IMR-90 (cell line): ENCODE measurements at regions not wholly inside any gene's neighbourhood (a gene's known extent, or its start where the extent isn't known, plus 50 kb on each side); places are given as distances from the start of the nearest gene placed in this dataset.

Source experiments
- ATAC-seq: fragments of 200-7000 bp; cut with Tn5 transposase; 2 replicates; pipeline ENCODE4 v1.9.1; 2020; ENCODE audit warnings: low read depth, mild to moderate bottlenecking, moderate library complexity
- BruUV-seq: library from RNA; stranded (reverse); fragments of 400-500 nt; replicated peaks from 2 replicates; lab custom pipeline; 2021; lab: Mats Ljungman, UMichigan
- CTCF ChIA-PET: fragments of 300-600 bp; formaldehyde crosslinking; extraction: SDS; loops from one replicate; lab custom pipeline; 2021; ENCODE audit warnings: antibody characterized with exemption; lab: Yijun Ruan, JAX
- POLR2A ChIA-PET: fragments of 300-600 bp; sonication (Branson Sonifier 250); formaldehyde crosslinking; loops from one replicate; lab custom pipeline; 2022; ENCODE audit warnings: antibody characterized with exemption; ENCODE audit not compliant: unreplicated experiment; lab: Charles Lee
- DNase-seq: peaks from one replicate; pipeline ENCODE4 v3.0.0; 2013
- H2AFZ ChIP-seq: replicated peaks from 2 replicates; pipeline ENCODE3; 2013; ENCODE audit warnings: low read length, mild to moderate bottlenecking; ENCODE audit not compliant: poor library complexity
- H2AK5ac ChIP-seq: 2 replicates; pipeline ENCODE4 v1.6.1; 2013; ENCODE audit warnings: low read depth, low read length, inconsistent platforms
- H2AK9ac ChIP-seq: replicated peaks from 2 replicates; pipeline ENCODE3; 2013; ENCODE audit warnings: mild to moderate bottlenecking, low read depth, low read length, moderate library complexity; ENCODE audit not compliant: poor library complexity
- H2BK120ac ChIP-seq: 2 replicates; pipeline ENCODE4 v1.6.1; 2013; ENCODE audit warnings: low read depth, low read length, inconsistent platforms
- H2BK15ac ChIP-seq: 3 replicates; pipeline ENCODE4 v1.6.1; 2013; ENCODE audit warnings: low read depth, low read length, inconsistent platforms
- H2BK20ac ChIP-seq: 2 replicates; pipeline ENCODE4 v1.6.1; 2013; ENCODE audit warnings: low read depth, mild to moderate bottlenecking, inconsistent platforms, low read length, moderate library complexity
- H2BK5ac ChIP-seq: 2 replicates; pipeline ENCODE4 v1.6.1; 2013; ENCODE audit warnings: mild to moderate bottlenecking, low read depth, low read length, inconsistent platforms; ENCODE audit not compliant: poor library complexity, severe bottlenecking
- H3K14ac ChIP-seq: replicated peaks from 2 replicates; pipeline ENCODE4 v1.6.1; 2013; ENCODE audit warnings: low read depth, low read length, inconsistent platforms
- H3K18ac ChIP-seq: 2 replicates; pipeline ENCODE4 v1.6.1; 2013; ENCODE audit warnings: low read depth, low read length, control low read depth
- H3K23ac ChIP-seq: 2 replicates; pipeline ENCODE4 v1.6.1; 2013; ENCODE audit warnings: low read depth, low read length, inconsistent platforms
- H3K27ac ChIP-seq: 2 replicates; pipeline ENCODE4 v1.5.1; 2013; ENCODE audit warnings: mild to moderate bottlenecking, control low read depth, low read length; ENCODE audit not compliant: insufficient read depth
- H3K27me3 ChIP-seq: 2 replicates; pipeline ENCODE4 v1.6.1; 2013; ENCODE audit warnings: low read length; ENCODE audit not compliant: control insufficient read depth, insufficient read depth
- H3K36me3 ChIP-seq: 2 replicates; pipeline ENCODE4 v1.6.1; 2013; ENCODE audit warnings: low read length, mixed read lengths; ENCODE audit not compliant: control insufficient read depth, insufficient read depth
- H3K4ac ChIP-seq: 2 replicates; pipeline ENCODE4 v1.6.1; 2013; ENCODE audit warnings: low read depth, low read length, inconsistent platforms
- H3K4me1 ChIP-seq: 2 replicates; pipeline ENCODE4 v1.6.1; 2013; ENCODE audit warnings: low read length, mixed read lengths; ENCODE audit not compliant: control insufficient read depth, insufficient read depth
- H3K4me2 ChIP-seq: 2 replicates; pipeline ENCODE4 v1.6.1; 2013; ENCODE audit warnings: low read depth, mild to moderate bottlenecking, control low read depth, low read length, moderate library complexity
- H3K4me3 ChIP-seq: 2 replicates; pipeline ENCODE4 v1.5.1; 2013; ENCODE audit warnings: low read depth, mild to moderate bottlenecking, control low read depth, low read length, moderate library complexity; ENCODE audit not compliant: insufficient read depth
- H3K56ac ChIP-seq: 2 replicates; pipeline ENCODE4 v1.6.1; 2013; ENCODE audit warnings: low read length, inconsistent platforms; ENCODE audit not compliant: insufficient read depth; ENCODE audit errors: extremely low read depth
- H3K79me1 ChIP-seq, 2 experiments: 2 replicates each; pipeline ENCODE4 v1.6.1; 2013; ENCODE audit warnings: low read length in 2 of 2, inconsistent platforms in 1 of 2, low read depth in 1 of 2
- H3K9ac ChIP-seq: 2 replicates; pipeline ENCODE4 v1.6.1; 2013; ENCODE audit warnings: low read depth, low read length, control low read depth
- H3K9me1 ChIP-seq: 2 replicates; pipeline ENCODE4 v1.6.1; 2013; ENCODE audit warnings: low read length, inconsistent platforms; ENCODE audit not compliant: insufficient read depth
- H3K9me3 ChIP-seq: 2 replicates; pipeline ENCODE4 v1.6.1; 2013; ENCODE audit warnings: low read length; ENCODE audit not compliant: control insufficient read depth, insufficient read depth
- H4K20me1 ChIP-seq: 2 replicates; pipeline ENCODE4 v1.6.1; 2013; ENCODE audit warnings: low read length, inconsistent platforms; ENCODE audit not compliant: insufficient read depth
- H4K5ac ChIP-seq: 2 replicates; pipeline ENCODE4 v1.6.1; 2013; ENCODE audit warnings: mild to moderate bottlenecking, low read depth, low read length, control low read depth
- H4K8ac ChIP-seq, 2 experiments: 2 replicates each; pipeline ENCODE4 v1.6.1; 2013; ENCODE audit warnings: low read depth in 2 of 2, low read length in 2 of 2, control low read depth in 1 of 2, inconsistent platforms in 1 of 2
- H4K91ac ChIP-seq: 2 replicates; pipeline ENCODE4 v1.6.1; 2013; ENCODE audit warnings: low read depth, low read length, inconsistent platforms; ENCODE audit not compliant: insufficient read depth
- BHLHE40 ChIP-seq: fragments of 150-350 bp; IDR thresholded peaks from 2 replicates; pipeline ENCODE4 v1.6.1; 2016; ENCODE audit warnings: mild to moderate bottlenecking, low read depth, low read length
- CEBPB ChIP-seq: IDR thresholded peaks from 2 replicates; pipeline ENCODE4 v1.6.1; 2012; ENCODE audit warnings: low read depth, low read length, improper control_type of control experiment
- MAZ ChIP-seq: IDR thresholded peaks from 2 replicates; pipeline ENCODE4 v1.6.1; 2012; ENCODE audit warnings: low read depth, mild to moderate bottlenecking, low read length, improper control_type of control experiment, moderate library complexity, borderline replicate concordance
- MXI1 ChIP-seq: IDR thresholded peaks from 2 replicates; pipeline ENCODE4 v1.6.1; 2012; ENCODE audit warnings: low read depth, mild to moderate bottlenecking, low read length, moderate library complexity, borderline replicate concordance
- NFE2L2 ChIP-seq: fragments of 150-350 bp; IDR thresholded peaks from 2 replicates; pipeline ENCODE4 v1.6.1; 2016; ENCODE audit warnings: low read depth, mild to moderate bottlenecking, low read length
- POLR2A ChIP-seq: IDR thresholded peaks from 2 replicates; pipeline ENCODE4 v1.6.1; 2012; ENCODE audit warnings: mild to moderate bottlenecking, low read depth, low read length
- RAD21 ChIP-seq: IDR thresholded peaks from 2 replicates; pipeline ENCODE4 v1.6.1; 2012; ENCODE audit warnings: low read length, improper control_type of control experiment
- RFX5 ChIP-seq: IDR thresholded peaks from 2 replicates; pipeline ENCODE4 v1.8.0; 2012; ENCODE audit warnings: low read depth, mild to moderate bottlenecking, low read length, moderate library complexity
- SMC3 ChIP-seq: fragments of 150-350 bp; IDR thresholded peaks from 2 replicates; pipeline ENCODE4 v1.6.1; 2016; ENCODE audit warnings: low read depth, mild to moderate bottlenecking, antibody characterized with exemption, low read length, moderate library complexity
- WGBS, 2 experiments: methylation state at CpG; one replicate each; pipeline versions ENCODE4 v1.1.5 to v1.1.7; 2013; ENCODE audit warnings: missing lambda C conversion rate in 2 of 2; ENCODE audit not compliant: insufficient read length in 1 of 2; ENCODE audit errors: extremely low coverage in 2 of 2; 5-methylcytosine and 5-hydroxymethylcytosine counted together
- dilution Hi-C: fragments of 300-500 bp; cut with HindIII; formaldehyde crosslinking; loops from one replicate; pipeline ENCODE4 v1.14.3; 2018; ENCODE audit warnings: low sequenced_read_pairs; ENCODE audit not compliant: unreplicated experiment
- in situ Hi-C: fragments of 300-500 bp; cut with MboI; formaldehyde crosslinking; loops from 3 replicates; pipeline ENCODE4 v1.14.3; 2019; ENCODE audit warnings: low sequenced_read_pairs, inconsistent platforms, mixed read lengths
- intact Hi-C: fragments of 100-400 bp; cut with micrococcal nuclease; formaldehyde crosslinking; loops from 2 replicates; pipeline ENCODE4 v1.10.0; 2022
- TF ChIP-seq, protein P1 (sequence below): conservative IDR thresholded peaks from 2 replicates; pipeline ENCODE4 v1.5.1; 2012; ENCODE audit warnings: mild to moderate bottlenecking, low read depth, low read length, improper control_type of control experiment
- TF ChIP-seq, protein P2 (sequence below): fragments of 150-350 bp; IDR thresholded peaks from 2 replicates; pipeline ENCODE4 v1.6.1; 2017; ENCODE audit warnings: mild to moderate bottlenecking, antibody characterized with exemption, low read length, low read depth

- Histone ChIP-seq H3K9me1 (no peaks in the 10 kb centered on the region), H3K18ac (no peak overlapping the region), H3K4me2 (no peak overlapping the region; the same call in 1 of the 2 replicates), H3K79me1 (no peaks in the 10 kb centered on the region), H3K4me1 (no peaks in the 10 kb centered on the region), H3K9me3 (no peaks in the 10 kb centered on the region), H4K5ac (no peak overlapping the region), H3K27me3 (no peaks in the 10 kb centered on the region), H3K23ac (peak overlapping the region; percentile 59; the same call in 1 of the 2 replicates), H3K9ac (no peak overlapping the region), H2BK20ac (peak overlapping the region; percentile 33), H3K4me3 (no peak overlapping the region), H3K14ac (peak overlapping the region; percentile 68; the same call in 1 of the 2 replicates), H2AK5ac (0 out of 2 replicates have a peak overlapping the region, but pooled peaks have one; percentile 47), H2BK15ac (no peak overlapping the region; the same call in 2 of the 3 replicates), H4K91ac (no peak overlapping the region; the same call in 1 of the 2 replicates), H4K8ac (peak overlapping the region in 1 of 2 experiments; percentile 30; a peak in 2 of 4 replicates), H2BK120ac (no peak overlapping the region; the same call in 1 of the 2 replicates), H2AFZ (peak overlapping the region; percentile 71), H3K27ac (no peak overlapping the region), H3K56ac (no peak overlapping the region), H2AK9ac (no peak overlapping the region), H3K4ac (no peak overlapping the region; the same call in 1 of the 2 replicates), H2BK5ac (no peak overlapping the region), H4K20me1 (no peaks in the 10 kb centered on the region), H3K36me3 (no peaks in the 10 kb centered on the region)
- no TSS peak for BruUV-seq
- DNase-seq = peak; percentile 10
- intact Hi-C loops (no loop called here), dilution Hi-C loops (no loop called here), in situ Hi-C loops (no loop called here)
- no peak for TF ChIP-seq MAZ
- TF ChIP-seq POLR2A = no peak
- TF ChIP-seq BHLHE40 = no peak
- no peak for TF ChIP-seq RFX5
- TF ChIP-seq, protein P1, sequence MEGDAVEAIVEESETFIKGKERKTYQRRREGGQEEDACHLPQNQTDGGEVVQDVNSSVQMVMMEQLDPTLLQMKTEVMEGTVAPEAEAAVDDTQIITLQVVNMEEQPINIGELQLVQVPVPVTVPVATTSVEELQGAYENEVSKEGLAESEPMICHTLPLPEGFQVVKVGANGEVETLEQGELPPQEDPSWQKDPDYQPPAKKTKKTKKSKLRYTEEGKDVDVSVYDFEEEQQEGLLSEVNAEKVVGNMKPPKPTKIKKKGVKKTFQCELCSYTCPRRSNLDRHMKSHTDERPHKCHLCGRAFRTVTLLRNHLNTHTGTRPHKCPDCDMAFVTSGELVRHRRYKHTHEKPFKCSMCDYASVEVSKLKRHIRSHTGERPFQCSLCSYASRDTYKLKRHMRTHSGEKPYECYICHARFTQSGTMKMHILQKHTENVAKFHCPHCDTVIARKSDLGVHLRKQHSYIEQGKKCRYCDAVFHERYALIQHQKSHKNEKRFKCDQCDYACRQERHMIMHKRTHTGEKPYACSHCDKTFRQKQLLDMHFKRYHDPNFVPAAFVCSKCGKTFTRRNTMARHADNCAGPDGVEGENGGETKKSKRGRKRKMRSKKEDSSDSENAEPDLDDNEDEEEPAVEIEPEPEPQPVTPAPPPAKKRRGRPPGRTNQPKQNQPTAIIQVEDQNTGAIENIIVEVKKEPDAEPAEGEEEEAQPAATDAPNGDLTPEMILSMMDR = no peak
- no peak for TF ChIP-seq SMC3
- TF ChIP-seq, protein P2, sequence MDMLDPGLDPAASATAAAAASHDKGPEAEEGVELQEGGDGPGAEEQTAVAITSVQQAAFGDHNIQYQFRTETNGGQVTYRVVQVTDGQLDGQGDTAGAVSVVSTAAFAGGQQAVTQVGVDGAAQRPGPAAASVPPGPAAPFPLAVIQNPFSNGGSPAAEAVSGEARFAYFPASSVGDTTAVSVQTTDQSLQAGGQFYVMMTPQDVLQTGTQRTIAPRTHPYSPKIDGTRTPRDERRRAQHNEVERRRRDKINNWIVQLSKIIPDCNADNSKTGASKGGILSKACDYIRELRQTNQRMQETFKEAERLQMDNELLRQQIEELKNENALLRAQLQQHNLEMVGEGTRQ = no peak
- TF ChIP-seq MXI1 = no peak
- TF ChIP-seq NFE2L2 = no peak
- no peak for TF ChIP-seq CEBPB
- no peak for TF ChIP-seq RAD21
- ChIA-PET POLR2A (no interaction called here), CTCF (no interaction called here)
- ATAC-seq = no peak
- 52% methylated on average over 3 of the region's 7 CpGs; no CpG with 5 or more reads in 1 of the 2 experiments for WGBS, 2 experiments
Observed at GRCh38 chr7:17097668-17098297, 200.7 kb upstream of the AHR start.
